Fibroblast of the aortic adventitia (primary cell): ENCODE measurements at regions not wholly inside any gene's neighbourhood (a gene's known extent, or its start where the extent isn't known, plus 50 kb on each side); places are given as distances from the start of the nearest gene placed in this dataset.

Source experiments
- DNase-seq: peaks from one replicate; pipeline ENCODE4 v3.0.0-alpha.2; 2010; ENCODE audit warnings: low read depth
- H3K4me3 ChIP-seq: 2 replicates; pipeline ENCODE4 v1.5.1; 2011; ENCODE audit warnings: low read depth, mild to moderate bottlenecking, control low read depth, low read length, moderate library complexity
- CTCF ChIP-seq: IDR thresholded peaks from 2 replicates; pipeline ENCODE4 v1.5.1; 2011; ENCODE audit warnings: mild to moderate bottlenecking, low read length, control low read depth, inconsistent platforms; ENCODE audit not compliant: insufficient read depth

- no peak for TF ChIP-seq CTCF
- H3K4me3 ChIP-seq, result no peak overlapping the region
- DNase-seq, result no peak
These were observed 510.5 kb downstream of the CCSER2 start for GRCh38 chr10:84838851-84839250.

GRCh38 chr10:84842593-84842992 lies 514.2 kb downstream of the CCSER2 start:
- H3K4me3 ChIP-seq, result no peak overlapping the region
- no peak for TF ChIP-seq CTCF
- no peak for DNase-seq

GRCh38 chr10:84844461-84844860 lies 516.1 kb downstream of the CCSER2 start:
- TF ChIP-seq CTCF, result no peak
- H3K4me3 ChIP-seq, result no peak overlapping the region
- DNase-seq, result no peak

- no peak for TF ChIP-seq CTCF
- DNase-seq, result no peak
- H3K4me3 ChIP-seq, result no peak overlapping the region
These were observed 517.4 kb downstream of the CCSER2 start for GRCh38 chr10:84845628-84846261.

GRCh38 chr10:84846658-84847316 lies 518.4 kb downstream of the CCSER2 start:
- no peak overlapping the region for H3K4me3 ChIP-seq

GRCh38 chr10:84848967-84849366 lies 520.6 kb downstream of the CCSER2 start:
- H3K4me3 ChIP-seq, result no peak overlapping the region
- TF ChIP-seq CTCF, result no peak
- no peak for DNase-seq

More at GRCh38 chr10:84846658-84847316, 518.4 kb downstream of the CCSER2 start:
- TF ChIP-seq CTCF, result no peak
- no peak for DNase-seq
